Stimulated activated CD8-positive, alpha-beta memory T cell treated with anti-CD3 and anti-CD28 coated beads, Interleukin-12 subunit alpha, Interleukin-12 subunit beta, amount 100 ng/mL, for 24 hours (primary cell): ENCODE measurements at regions not wholly inside any gene's neighbourhood (a gene's known extent, or its start where the extent isn't known, plus 50 kb on each side); places are given as distances from the start of the nearest gene placed in this dataset.

Experiments
- DNase-seq: peaks from one replicate; pipeline ENCODE4 v3.0.0-alpha.2; 2020; ENCODE audit errors: extremely low read depth

- no peak for DNase-seq
Measured at GRCh38 chr2:71791501-71792135, 338.3 kb downstream of the DYSF start.

GRCh38 chr2:71791061-71791450, 337.7 kb downstream of the DYSF start:
- DNase-seq, result no peak

- DNase-seq, result no peak
Measured at GRCh38 chr2:71790226-71791060, 337.1 kb downstream of the DYSF start.

- DNase-seq, result no peak
Measured at GRCh38 chr2:71789556-71790204, 336.3 kb downstream of the DYSF start.

- DNase-seq, result no peak
Measured at GRCh38 chr2:71788601-71789240, 335.4 kb downstream of the DYSF start.

- no peak for DNase-seq
Measured at GRCh38 chr2:71788186-71788525, 334.8 kb downstream of the DYSF start.

- DNase-seq, result no peak
Measured at GRCh38 chr2:71787476-71788185, 334.3 kb downstream of the DYSF start.

GRCh38 chr2:71787108-71787415, 333.7 kb downstream of the DYSF start:
- no peak for DNase-seq

GRCh38 chr2:71786291-71787107, 333.1 kb downstream of the DYSF start:
- no peak for DNase-seq

- no peak for DNase-seq
Measured at GRCh38 chr2:71785516-71785981, 332.2 kb downstream of the DYSF start.

GRCh38 chr2:71784734-71785511, 331.6 kb downstream of the DYSF start:
- DNase-seq, result no peak

- no peak for DNase-seq
Measured at GRCh38 chr2:71783815-71784214, 330.5 kb downstream of the DYSF start.

GRCh38 chr2:71783215-71783614, 329.9 kb downstream of the DYSF start:
- no peak for DNase-seq

- no peak for DNase-seq
Measured at GRCh38 chr2:71782323-71782722, 329.0 kb downstream of the DYSF start.

- no peak for DNase-seq
Measured at GRCh38 chr2:71781695-71782228, 328.4 kb downstream of the DYSF start.

- no peak for DNase-seq
Measured at GRCh38 chr2:71780162-71780561, 326.8 kb downstream of the DYSF start.

- DNase-seq, result no peak
Measured at GRCh38 chr2:71779774-71780105, 326.4 kb downstream of the DYSF start.

- DNase-seq, result no peak
Measured at GRCh38 chr2:71778936-71779773, 325.8 kb downstream of the DYSF start.

- DNase-seq, result no peak
Measured at GRCh38 chr2:71778514-71778913, 325.2 kb downstream of the DYSF start.
